ENCODE measurements at regions not wholly inside any gene's neighbourhood (a gene's known extent, or its start where the extent isn't known, plus 50 kb on each side); places are given as distances from the start of the nearest gene placed in this dataset.

DNA sequence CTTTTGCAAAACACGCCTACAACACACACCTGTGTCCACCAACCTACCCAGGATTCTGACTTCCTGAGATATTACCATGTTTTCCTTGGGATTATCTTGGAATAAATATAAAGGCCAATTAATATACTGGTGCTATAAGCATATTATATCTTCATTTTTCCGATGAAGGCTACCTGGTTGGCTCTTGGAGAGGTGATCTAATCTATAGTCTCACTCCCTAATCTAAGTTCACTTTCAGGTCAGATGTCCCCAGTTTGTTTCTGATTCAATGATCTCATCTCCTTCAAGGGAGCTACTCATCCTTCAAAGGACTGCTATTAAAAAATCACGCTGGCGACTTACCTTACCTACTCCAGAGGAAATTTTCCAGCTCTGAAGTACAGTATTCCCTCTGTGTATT is 517.5 kb downstream of the KLF5 start:
- H3K4me1 Mint-ChIP-seq (ENCODE audit: low read depth), result no peaks in the 10 kb centered on the region
- no peaks in the 10 kb centered on the region for H3K36me3 Mint-ChIP-seq (ENCODE audit: low read depth)
- TF ChIP-seq, protein P1, sequence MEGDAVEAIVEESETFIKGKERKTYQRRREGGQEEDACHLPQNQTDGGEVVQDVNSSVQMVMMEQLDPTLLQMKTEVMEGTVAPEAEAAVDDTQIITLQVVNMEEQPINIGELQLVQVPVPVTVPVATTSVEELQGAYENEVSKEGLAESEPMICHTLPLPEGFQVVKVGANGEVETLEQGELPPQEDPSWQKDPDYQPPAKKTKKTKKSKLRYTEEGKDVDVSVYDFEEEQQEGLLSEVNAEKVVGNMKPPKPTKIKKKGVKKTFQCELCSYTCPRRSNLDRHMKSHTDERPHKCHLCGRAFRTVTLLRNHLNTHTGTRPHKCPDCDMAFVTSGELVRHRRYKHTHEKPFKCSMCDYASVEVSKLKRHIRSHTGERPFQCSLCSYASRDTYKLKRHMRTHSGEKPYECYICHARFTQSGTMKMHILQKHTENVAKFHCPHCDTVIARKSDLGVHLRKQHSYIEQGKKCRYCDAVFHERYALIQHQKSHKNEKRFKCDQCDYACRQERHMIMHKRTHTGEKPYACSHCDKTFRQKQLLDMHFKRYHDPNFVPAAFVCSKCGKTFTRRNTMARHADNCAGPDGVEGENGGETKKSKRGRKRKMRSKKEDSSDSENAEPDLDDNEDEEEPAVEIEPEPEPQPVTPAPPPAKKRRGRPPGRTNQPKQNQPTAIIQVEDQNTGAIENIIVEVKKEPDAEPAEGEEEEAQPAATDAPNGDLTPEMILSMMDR (IDR thresholded peaks at IDR 0.05), result no peak
- H3K9me3 Mint-ChIP-seq (ENCODE audit: low read depth), result no peaks in the 10 kb centered on the region
- H3K4me3 Mint-ChIP-seq (ENCODE audit: unreplicated experiment), result no peak overlapping the region
- DNase-seq (ENCODE audit: low spot score), result no peak
- H3K27ac Mint-ChIP-seq (ENCODE audit: unreplicated experiment), result no peak overlapping the region
- peaks cover 5% of the 10 kb centered on the region for H3K27me3 Mint-ChIP-seq (ENCODE audit: low read depth)

- Mint-ChIP-seq H3K27me3 (ENCODE audit: low read depth) (peaks cover 8% of the 10 kb centered on the region), H3K4me3 (ENCODE audit: unreplicated experiment) (no peak overlapping the region), H3K36me3 (ENCODE audit: low read depth) (no peaks in the 10 kb centered on the region), H3K27ac (ENCODE audit: unreplicated experiment) (no peak overlapping the region), H3K4me1 (ENCODE audit: low read depth) (no peaks in the 10 kb centered on the region), H3K9me3 (ENCODE audit: low read depth) (no peaks in the 10 kb centered on the region)
- TF ChIP-seq, protein P1 (IDR thresholded peaks at IDR 0.05), result no peak
- no peak for DNase-seq (ENCODE audit: low spot score)
Observed at GRCh38 chr13:73572824-73573223, 514.0 kb downstream of the KLF5 start.

DNA sequence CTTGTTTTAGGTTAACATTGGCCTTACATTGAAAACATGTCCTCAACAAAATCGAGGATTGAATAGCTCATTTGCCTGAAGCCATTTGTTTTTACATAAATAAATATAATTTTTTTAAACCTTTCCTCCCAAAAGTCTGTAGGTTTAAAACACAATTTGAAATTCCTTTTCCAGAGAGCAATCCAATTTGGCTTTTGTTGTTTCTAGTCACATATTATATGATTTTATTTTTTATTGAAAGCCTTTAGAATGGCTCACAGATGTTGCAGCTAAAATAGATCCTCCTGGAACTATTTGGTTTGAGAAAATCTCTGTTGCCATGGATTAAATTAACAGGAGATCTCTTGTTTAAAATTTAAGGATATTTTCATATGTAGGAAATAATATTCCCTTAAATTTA is 512.6 kb downstream of the KLF5 start:
- Mint-ChIP-seq H3K9me3 (ENCODE audit: low read depth) (no peaks in the 10 kb centered on the region), H3K4me3 (ENCODE audit: unreplicated experiment) (no peak overlapping the region), H3K27me3 (ENCODE audit: low read depth) (peaks cover 10% of the 10 kb centered on the region), H3K4me1 (ENCODE audit: low read depth) (no peaks in the 10 kb centered on the region), H3K36me3 (ENCODE audit: low read depth) (no peaks in the 10 kb centered on the region), H3K27ac (ENCODE audit: unreplicated experiment) (no peak overlapping the region)
- no peak for DNase-seq (ENCODE audit: low spot score)
- TF ChIP-seq, protein P1 (IDR thresholded peaks at IDR 0.05), result no peak

DNA sequence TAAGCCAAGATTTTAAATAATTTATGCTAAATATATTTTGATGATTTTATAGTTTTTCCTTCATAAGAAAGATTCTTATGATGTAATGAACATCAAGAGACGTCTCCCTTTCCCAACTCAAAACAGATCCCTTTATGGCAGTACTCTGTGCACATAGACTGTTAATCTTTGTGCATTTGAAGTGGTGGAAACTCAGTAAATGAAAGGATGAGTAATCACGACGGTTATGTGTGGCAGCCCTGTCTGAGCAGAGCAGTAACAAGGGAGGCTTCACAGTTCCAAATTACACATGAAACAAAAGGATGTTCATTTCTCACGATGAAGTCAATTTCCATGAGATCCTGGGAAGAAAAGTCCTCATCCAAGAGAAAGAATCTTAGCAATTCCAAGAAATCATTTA is 498.1 kb downstream of the KLF5 start:
- TF ChIP-seq, protein P1 (IDR thresholded peaks at IDR 0.05), result no peak
- Mint-ChIP-seq H3K27me3 (ENCODE audit: low read depth) (peaks cover 2% of the 10 kb centered on the region), H3K4me1 (ENCODE audit: low read depth) (no peaks in the 10 kb centered on the region), H3K9me3 (ENCODE audit: low read depth) (no peaks in the 10 kb centered on the region), H3K27ac (ENCODE audit: unreplicated experiment) (no peak overlapping the region), H3K36me3 (ENCODE audit: low read depth) (no peaks in the 10 kb centered on the region), H3K4me3 (ENCODE audit: unreplicated experiment) (no peak overlapping the region)
- no peak for DNase-seq (ENCODE audit: low spot score)

- peaks cover 2% of the 10 kb centered on the region for H3K27me3 Mint-ChIP-seq (ENCODE audit: low read depth)
- no peak for DNase-seq (ENCODE audit: low spot score)
- no peaks in the 10 kb centered on the region for H3K36me3 Mint-ChIP-seq (ENCODE audit: low read depth)
- no peaks in the 10 kb centered on the region for H3K9me3 Mint-ChIP-seq (ENCODE audit: low read depth)
- TF ChIP-seq, protein P1 (IDR thresholded peaks at IDR 0.05), result no peak
- no peak overlapping the region for H3K27ac Mint-ChIP-seq (ENCODE audit: unreplicated experiment)
- no peak overlapping the region for H3K4me3 Mint-ChIP-seq (ENCODE audit: unreplicated experiment)
- no peaks in the 10 kb centered on the region for H3K4me1 Mint-ChIP-seq (ENCODE audit: low read depth)
Observed at GRCh38 chr13:73556128-73556527, 497.3 kb downstream of the KLF5 start.

Measured in chondrocyte (in vitro differentiated cells).